H9 (cell line): ENCODE measurements at regions not wholly inside any gene's neighbourhood (a gene's known extent, or its start where the extent isn't known, plus 50 kb on each side); places are given as distances from the start of the nearest gene placed in this dataset.

Experiments used
- DNase-seq: peaks from one replicate; pipeline ENCODE4 v3.0.0-alpha.2; 2017
- H2AFZ ChIP-seq: one replicate; pipeline ENCODE4 v1.6.1; 2013; ENCODE audit warnings: mild to moderate bottlenecking, low read length, control low read depth, moderate library complexity
- H2AK5ac ChIP-seq: 2 replicates; pipeline ENCODE4 v1.6.1; 2013; ENCODE audit warnings: low read length, control low read depth, mixed read lengths; ENCODE audit not compliant: insufficient read length
- H2BK120ac ChIP-seq: one replicate; pipeline ENCODE4 v1.6.1; 2013; ENCODE audit warnings: low read depth, mild to moderate bottlenecking, low read length, control low read depth, inconsistent platforms; ENCODE audit not compliant: poor library complexity, severe bottlenecking
- H2BK12ac ChIP-seq: 2 replicates; pipeline ENCODE4 v1.6.1; 2013; ENCODE audit warnings: low read length, control low read depth, mixed read lengths, low read depth; ENCODE audit not compliant: insufficient read length
- H2BK15ac ChIP-seq: 2 replicates; pipeline ENCODE4 v1.6.1; 2013; ENCODE audit warnings: low read depth, low read length, control low read depth
- H2BK20ac ChIP-seq: one replicate; pipeline ENCODE4 v1.6.1; 2013; ENCODE audit warnings: low read depth, mild to moderate bottlenecking, low read length, control low read depth, inconsistent platforms; ENCODE audit not compliant: poor library complexity, severe bottlenecking
- H2BK5ac ChIP-seq: 2 replicates; pipeline ENCODE4 v1.6.1; 2013; ENCODE audit warnings: low read length, control low read depth, mixed read lengths; ENCODE audit not compliant: insufficient read length
- H3K14ac ChIP-seq: 2 replicates; pipeline ENCODE4 v1.6.1; 2013; ENCODE audit warnings: low read length, control low read depth; ENCODE audit not compliant: insufficient read depth
- H3K18ac ChIP-seq: 2 replicates; pipeline ENCODE4 v1.6.1; 2013; ENCODE audit warnings: low read depth, mild to moderate bottlenecking, mixed read lengths, low read length, control low read depth; ENCODE audit not compliant: insufficient read length
- H3K23ac ChIP-seq: 2 replicates; pipeline ENCODE4 v1.6.1; 2013; ENCODE audit warnings: low read length, control low read depth, mixed read lengths, low read depth; ENCODE audit not compliant: insufficient read length
- H3K23me2 ChIP-seq: 2 replicates; pipeline ENCODE4 v1.6.1; 2013; ENCODE audit warnings: low read depth, mild to moderate bottlenecking, mixed read lengths, low read length, control low read depth; ENCODE audit not compliant: insufficient read length, poor library complexity, severe bottlenecking
- H3K27ac ChIP-seq: 2 replicates; pipeline ENCODE4 v1.5.1; 2013; ENCODE audit warnings: low read length, control low read depth, mixed read lengths, low read depth; ENCODE audit not compliant: insufficient read length
- H3K27me3 ChIP-seq: 2 replicates; pipeline ENCODE4 v1.6.1; 2013; ENCODE audit warnings: low read length, control low read depth, inconsistent platforms; ENCODE audit not compliant: insufficient read depth
- H3K4ac ChIP-seq: 2 replicates; pipeline ENCODE4 v1.6.1; 2013; ENCODE audit warnings: low read depth, mild to moderate bottlenecking, control low read depth, inconsistent platforms, low read length, moderate library complexity
- H3K4me1 ChIP-seq: 2 replicates; pipeline ENCODE4 v1.6.1; 2013; ENCODE audit warnings: low read length, control low read depth, inconsistent platforms; ENCODE audit not compliant: insufficient read depth
- H3K4me2 ChIP-seq: 2 replicates; pipeline ENCODE4 v1.6.1; 2013; ENCODE audit warnings: low read length, control low read depth, mixed read lengths; ENCODE audit not compliant: insufficient read length, insufficient read depth
- H3K56ac ChIP-seq: 2 replicates; pipeline ENCODE4 v1.6.1; 2013; ENCODE audit warnings: low read depth, mild to moderate bottlenecking, mixed read lengths, low read length, control low read depth; ENCODE audit not compliant: insufficient read length
- H3K79me1 ChIP-seq: 2 replicates; pipeline ENCODE4 v1.6.1; 2013; ENCODE audit warnings: low read depth, mild to moderate bottlenecking, moderate library complexity, low read length, control low read depth, inconsistent platforms; ENCODE audit not compliant: insufficient read depth, poor library complexity, severe bottlenecking
- H3K79me2 ChIP-seq: 2 replicates; pipeline ENCODE4 v1.6.1; 2013; ENCODE audit warnings: low read length, control low read depth, inconsistent platforms; ENCODE audit not compliant: insufficient read depth
- H3K9ac ChIP-seq: 2 replicates; pipeline ENCODE4 v1.6.1; 2013; ENCODE audit warnings: low read length, control low read depth, mixed read lengths; ENCODE audit not compliant: insufficient read length; ENCODE audit errors: extremely low read depth
- H3K9me3 ChIP-seq: one replicate; pipeline ENCODE4 v1.6.1; 2013; ENCODE audit warnings: low read depth, low read length, inconsistent platforms; ENCODE audit not compliant: control insufficient read depth
- H3T11ph ChIP-seq: one replicate; pipeline ENCODE4 v1.6.1; 2013; ENCODE audit warnings: mild to moderate bottlenecking, low read length, control low read depth, inconsistent platforms
- H4K20me1 ChIP-seq: one replicate; pipeline ENCODE4 v1.6.1; 2013; ENCODE audit not compliant: control insufficient read depth, insufficient read length, insufficient read depth
- H4K5ac ChIP-seq: 2 replicates; pipeline ENCODE4 v1.6.1; 2013; ENCODE audit warnings: low read depth, mild to moderate bottlenecking, mixed read lengths, low read length, control low read depth; ENCODE audit not compliant: insufficient read length
- H4K8ac ChIP-seq: replicated peaks from 2 replicates; pipeline ENCODE4 v1.6.1; 2013; ENCODE audit warnings: low read length, control low read depth, mixed read lengths, low read depth; ENCODE audit not compliant: insufficient read length
- H4K91ac ChIP-seq: 2 replicates; pipeline ENCODE4 v1.6.1; 2013; ENCODE audit warnings: low read depth, mild to moderate bottlenecking, moderate library complexity, mixed read lengths, low read length, control low read depth; ENCODE audit not compliant: insufficient read length
- H3K27ac Mint-ChIP-seq, 3 experiments: 2 replicates in 2 of 3; 3 replicates in 1 of 3; pipeline ENCODE4 v1.8.0; 2020 to 2021; ENCODE audit warnings: mixed read lengths in 3 of 3, mild to moderate bottlenecking in 1 of 3, moderate library complexity in 1 of 3
- H3K27me3 Mint-ChIP-seq: 2 replicates; pipeline ENCODE4 v1.8.0; 2021; ENCODE audit warnings: low read depth, mild to moderate bottlenecking, moderate library complexity, mixed read lengths
- H3K36me3 Mint-ChIP-seq, 3 experiments: 2 replicates in 2 of 3; 3 replicates in 1 of 3; pipeline ENCODE4 v1.8.0; 2020 to 2021; ENCODE audit warnings: low read depth in 3 of 3, mixed read lengths in 3 of 3; ENCODE audit not compliant: insufficient read depth in 1 of 3
- H3K4me1 Mint-ChIP-seq, 2 experiments: 2 replicates each; pipeline ENCODE4 v1.8.0; 2020; ENCODE audit warnings: mixed read lengths in 2 of 2
- H3K4me3 Mint-ChIP-seq, 2 experiments: 2 replicates in 1 of 2; 3 replicates in 1 of 2; pipeline ENCODE4 v1.8.0; 2020 to 2021; ENCODE audit warnings: mild to moderate bottlenecking in 2 of 2, mixed read lengths in 2 of 2, moderate library complexity in 1 of 2
- H3K9me3 Mint-ChIP-seq, 2 experiments: 2 replicates in 1 of 2; 3 replicates in 1 of 2; pipeline ENCODE4 v1.8.0; 2020; ENCODE audit warnings: mild to moderate bottlenecking in 2 of 2, mixed read lengths in 2 of 2, moderate library complexity in 1 of 2
- WGBS: extraction: QIAGEN DNeasy Blood & Tissue Kit; methylation state at CpG from one replicate; pipeline ENCODE4 v1.1.7; 2013; ENCODE audit warnings: missing lambda C conversion rate, low lambda C conversion rate, mixed read lengths; ENCODE audit not compliant: insufficient read length; ENCODE audit errors: extremely low coverage; 5-methylcytosine and 5-hydroxymethylcytosine counted together
- TF ChIP-seq, protein P1 (sequence below): fragments of 200-600 bp; sonication (generic); conservative IDR thresholded peaks from 3 replicates; pipeline ENCODE4 v1.8.0; 2021; ENCODE audit warnings: antibody characterized with exemption, mild to moderate bottlenecking

GRCh38 chr14:86574778-86575129, 1044.8 kb downstream of the FLRT2 start:
- Histone ChIP-seq H3K79me2 (no peaks in the 10 kb centered on the region), H4K8ac (no peak overlapping the region), H3K27ac (no peak overlapping the region), H3K14ac (no peak overlapping the region), H3K9ac (no peak overlapping the region), H2BK5ac (no peak overlapping the region), H3K4me2 (no peak overlapping the region), H3K23me2 (no peaks in the 10 kb centered on the region), H3K4me1 (no peaks in the 10 kb centered on the region), H2BK15ac (no peak overlapping the region), H2BK120ac (no peak overlapping the region), H4K5ac (no peak overlapping the region), H3K9me3 (no peaks in the 10 kb centered on the region), H3K4ac (no peak overlapping the region), H2BK20ac (no peak overlapping the region), H3K56ac (no peak overlapping the region), H3T11ph (no peak overlapping the region), H3K18ac (no peak overlapping the region), H4K20me1 (no peaks in the 10 kb centered on the region), H4K91ac (no peak overlapping the region), H3K27me3 (no peaks in the 10 kb centered on the region), H2AFZ (no peak overlapping the region), H2AK5ac (no peak overlapping the region), H2BK12ac (no peak overlapping the region), H3K79me1 (no peaks in the 10 kb centered on the region), H3K23ac (no peak overlapping the region)
- Mint-ChIP-seq H3K4me1 (no peaks in the 10 kb centered on the region), H3K27ac (no peak overlapping the region), H3K27me3 (peaks cover 2% of the 10 kb centered on the region; the same call in 1 of the 2 replicates), H3K36me3 (no peaks in the 10 kb centered on the region), H3K9me3 (no peaks in the 10 kb centered on the region), H3K4me3 (no peak overlapping the region)
- TF ChIP-seq, protein P1, sequence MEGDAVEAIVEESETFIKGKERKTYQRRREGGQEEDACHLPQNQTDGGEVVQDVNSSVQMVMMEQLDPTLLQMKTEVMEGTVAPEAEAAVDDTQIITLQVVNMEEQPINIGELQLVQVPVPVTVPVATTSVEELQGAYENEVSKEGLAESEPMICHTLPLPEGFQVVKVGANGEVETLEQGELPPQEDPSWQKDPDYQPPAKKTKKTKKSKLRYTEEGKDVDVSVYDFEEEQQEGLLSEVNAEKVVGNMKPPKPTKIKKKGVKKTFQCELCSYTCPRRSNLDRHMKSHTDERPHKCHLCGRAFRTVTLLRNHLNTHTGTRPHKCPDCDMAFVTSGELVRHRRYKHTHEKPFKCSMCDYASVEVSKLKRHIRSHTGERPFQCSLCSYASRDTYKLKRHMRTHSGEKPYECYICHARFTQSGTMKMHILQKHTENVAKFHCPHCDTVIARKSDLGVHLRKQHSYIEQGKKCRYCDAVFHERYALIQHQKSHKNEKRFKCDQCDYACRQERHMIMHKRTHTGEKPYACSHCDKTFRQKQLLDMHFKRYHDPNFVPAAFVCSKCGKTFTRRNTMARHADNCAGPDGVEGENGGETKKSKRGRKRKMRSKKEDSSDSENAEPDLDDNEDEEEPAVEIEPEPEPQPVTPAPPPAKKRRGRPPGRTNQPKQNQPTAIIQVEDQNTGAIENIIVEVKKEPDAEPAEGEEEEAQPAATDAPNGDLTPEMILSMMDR: no peak
- no peak for DNase-seq
- WGBS: no CpG with 5 or more reads among the region's 1 CpG
